Inflammatory macrophage (primary cell): ENCODE measurements at regions not wholly inside any gene's neighbourhood (a gene's known extent, or its start where the extent isn't known, plus 50 kb on each side); places are given as distances from the start of the nearest gene placed in this dataset.

Experiments
- DNase-seq, 2 donors: peaks; one replicate each; pipeline ENCODE4 v3.0.0-alpha.2; 2020 to 2022

DNA sequence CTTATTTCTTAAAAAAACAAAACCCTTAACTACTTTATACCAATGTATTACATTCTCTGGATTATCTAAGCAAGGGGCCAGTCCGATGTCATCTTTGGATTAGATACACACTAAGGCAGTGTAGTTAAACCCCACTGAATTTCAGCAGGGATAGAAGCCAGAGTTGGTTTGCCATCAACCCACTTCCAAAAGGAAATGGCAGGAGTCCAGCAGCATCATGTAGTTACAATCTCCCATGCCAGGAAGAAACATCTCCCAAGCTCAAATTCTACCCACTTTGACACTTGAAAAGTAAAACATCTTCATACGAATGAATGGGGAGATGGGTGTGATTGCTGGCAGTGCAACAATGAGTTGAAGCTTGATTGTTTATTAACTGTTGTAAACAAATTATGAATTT, 203.5 kb upstream of the PLXNC1 start:
- no peak for DNase-seq

- no peak for DNase-seq
Measured at GRCh38 chr12:93946542-93947150, 201.7 kb upstream of the PLXNC1 start.

DNA sequence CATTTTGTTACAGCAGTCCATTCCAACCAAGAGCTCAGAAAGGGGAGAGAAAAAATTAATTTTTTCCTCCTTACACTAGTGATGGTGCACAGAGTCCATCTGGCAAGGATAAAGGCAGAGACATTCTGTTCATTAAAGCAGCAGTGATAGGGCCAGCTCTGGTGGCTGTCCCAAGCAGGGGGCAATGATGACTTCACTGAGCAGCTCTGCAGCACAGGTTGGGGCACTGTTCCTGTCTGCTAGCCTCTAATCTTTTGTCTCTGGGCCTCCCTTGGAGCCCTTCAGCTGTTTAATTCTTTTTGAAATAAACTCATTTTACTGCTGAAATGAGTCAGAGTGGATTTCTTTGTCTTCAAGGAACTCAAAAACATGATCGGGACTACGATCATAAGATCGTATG, 200.9 kb upstream of the PLXNC1 start:
- DNase-seq = no peak

DNA sequence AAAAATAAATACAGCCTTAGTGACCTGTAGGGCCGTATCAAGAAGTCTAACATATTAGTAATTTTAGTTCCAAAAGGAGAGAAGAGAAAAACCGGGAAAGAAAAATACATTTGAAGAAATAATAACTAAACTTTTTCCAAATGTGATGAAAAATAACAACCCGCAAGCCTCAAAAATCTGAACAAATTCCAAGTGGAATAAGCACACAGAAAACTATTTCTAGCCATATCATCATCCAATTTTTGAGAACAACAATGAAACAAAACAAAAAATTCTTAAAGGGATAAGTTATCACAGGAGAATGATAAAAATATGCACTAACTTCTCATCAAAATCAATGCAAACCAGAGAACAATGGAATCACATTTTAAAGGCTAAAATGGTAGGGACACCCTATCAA, 198.1 kb upstream of the PLXNC1 start:
- DNase-seq = no peak

GRCh38 chr12:93954166-93955112, 193.9 kb upstream of the PLXNC1 start:
- no peak for DNase-seq

- DNase-seq = no peak
Measured at GRCh38 chr12:93956551-93956950, 191.8 kb upstream of the PLXNC1 start.

DNA sequence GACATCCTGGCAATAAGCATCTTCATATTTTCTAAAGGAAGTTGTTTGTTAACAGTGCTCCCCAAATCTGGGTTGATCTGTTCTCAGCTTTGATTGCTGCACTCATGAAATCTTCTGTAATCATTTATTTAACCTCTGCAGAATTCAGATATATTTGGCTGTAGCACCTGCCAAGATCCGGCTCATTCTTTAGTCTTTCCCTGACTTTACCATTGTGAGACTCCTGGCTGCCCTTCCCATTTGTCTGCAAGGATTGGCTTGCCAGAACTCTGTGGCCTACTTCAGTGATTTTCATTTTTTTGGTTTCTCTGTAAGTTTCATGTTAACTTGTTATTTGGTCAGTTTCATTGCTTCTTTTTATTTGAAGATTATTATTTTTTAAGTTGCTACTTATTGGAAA, 191.2 kb upstream of the PLXNC1 start:
- DNase-seq = no peak

- DNase-seq = no peak
Measured at GRCh38 chr12:93957870-93958269, 190.5 kb upstream of the PLXNC1 start.

- DNase-seq = no peak
Measured at GRCh38 chr12:93959657-93960056, 188.7 kb upstream of the PLXNC1 start.

- DNase-seq = no peak
Measured at GRCh38 chr12:93960521-93960920, 187.9 kb upstream of the PLXNC1 start.

DNA sequence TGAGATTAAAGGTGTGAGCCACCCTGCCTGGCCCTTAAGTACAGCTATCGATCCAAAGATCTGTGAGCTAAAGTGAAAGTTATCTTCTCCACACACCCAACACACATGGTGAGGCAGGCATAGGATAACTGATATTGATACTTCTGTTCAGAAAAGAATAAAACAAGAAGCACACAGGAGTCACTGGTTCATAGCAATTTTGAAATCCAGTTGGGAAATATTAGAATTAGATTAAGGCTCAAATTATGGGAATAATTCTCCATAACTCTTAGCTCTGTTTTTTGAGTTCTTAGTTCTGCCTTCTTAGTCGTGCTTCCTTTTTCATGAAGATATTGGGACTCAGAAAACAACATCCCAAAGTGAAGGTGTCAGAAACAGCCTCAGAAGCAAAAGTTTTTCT, 186.0 kb upstream of the PLXNC1 start:
- no peak for DNase-seq

DNA sequence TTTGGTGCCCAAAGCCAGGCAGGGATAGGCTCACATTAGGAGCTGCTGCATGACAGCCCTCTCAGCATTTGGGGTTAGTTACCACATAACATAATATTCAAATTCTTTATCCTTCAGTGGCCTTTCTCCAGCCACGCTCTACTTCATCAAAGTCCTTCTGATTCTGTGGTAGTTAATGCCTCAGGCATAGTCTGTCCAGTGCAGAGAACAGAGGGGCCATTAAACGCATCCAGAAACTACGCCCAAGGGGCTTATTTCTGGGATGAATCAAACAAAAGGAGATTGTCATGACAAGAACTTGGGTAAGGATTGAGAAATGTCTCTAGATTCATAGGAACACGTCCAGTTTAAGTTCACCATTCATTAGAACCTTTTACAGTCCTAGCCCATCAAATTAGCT, 183.4 kb upstream of the PLXNC1 start:
- DNase-seq = no peak

- no peak for DNase-seq
Measured at GRCh38 chr12:93966516-93967133, 181.8 kb upstream of the PLXNC1 start.

- DNase-seq = no peak
Measured at GRCh38 chr12:93967454-93967853, 180.9 kb upstream of the PLXNC1 start.

GRCh38 chr12:93968536-93969285, 179.7 kb upstream of the PLXNC1 start:
- no peak for DNase-seq

GRCh38 chr12:93970900-93971688, 177.3 kb upstream of the PLXNC1 start:
- no peak for DNase-seq

- DNase-seq = no peak
Measured at GRCh38 chr12:93972411-93973208, 175.8 kb upstream of the PLXNC1 start.

DNA sequence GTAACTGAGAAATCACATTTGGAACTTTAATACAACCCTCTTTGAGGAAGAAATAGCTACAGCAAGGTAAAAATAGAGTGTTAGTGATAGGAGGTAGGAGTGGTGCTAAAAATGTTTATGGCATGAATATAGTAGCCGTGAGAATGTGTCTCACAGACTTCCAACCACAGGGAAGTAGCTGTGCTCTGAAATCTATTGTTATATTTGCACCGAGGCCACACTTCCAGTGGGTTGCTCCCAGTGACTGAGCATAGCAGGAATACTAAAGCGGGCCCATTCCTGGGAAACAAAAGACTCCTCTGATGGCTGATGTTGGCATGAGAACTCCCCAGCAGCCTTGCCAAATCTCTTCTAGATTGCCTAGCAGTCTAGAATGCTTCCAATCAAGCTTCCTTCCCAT, 174.1 kb upstream of the PLXNC1 start:
- no peak for DNase-seq

DNA sequence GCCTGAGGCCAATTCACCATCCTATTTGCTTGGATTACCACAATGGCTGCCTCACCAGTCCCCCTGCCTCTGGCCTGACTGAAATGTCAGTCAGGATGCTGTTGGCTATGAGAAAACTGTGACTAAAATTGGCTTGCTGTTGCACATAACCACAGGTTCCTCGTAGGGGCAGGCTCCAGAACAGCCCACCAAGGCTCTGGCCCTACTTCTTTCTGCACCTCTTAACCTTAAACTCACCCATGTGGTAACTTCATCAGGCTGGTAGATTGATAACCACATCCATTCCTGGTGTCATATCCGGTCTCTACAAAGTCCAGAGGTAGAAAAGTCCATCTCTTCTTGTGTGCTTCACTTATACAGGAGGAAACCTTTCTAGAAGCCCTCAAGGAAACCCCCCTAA, 172.4 kb upstream of the PLXNC1 start:
- no peak for DNase-seq

DNA sequence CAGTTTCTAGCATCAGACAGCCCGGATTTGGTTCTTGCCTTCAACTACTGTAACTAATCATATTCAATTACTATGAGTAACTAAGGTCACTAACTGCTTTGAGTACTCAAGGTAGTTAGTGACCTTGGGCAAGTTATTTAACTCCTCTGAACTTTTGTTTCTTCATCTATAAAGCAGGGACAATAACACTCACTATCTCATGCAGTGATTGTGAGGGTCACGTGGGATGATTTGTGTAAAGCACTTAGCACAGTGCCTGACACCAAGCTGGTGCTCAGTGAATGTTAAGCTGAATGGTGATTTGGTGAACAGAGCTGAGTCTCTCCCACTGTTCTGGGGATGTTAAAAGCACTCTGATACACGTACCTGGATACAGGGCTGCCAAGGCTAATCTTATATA, 171.3 kb upstream of the PLXNC1 start:
- no peak for DNase-seq

DNA sequence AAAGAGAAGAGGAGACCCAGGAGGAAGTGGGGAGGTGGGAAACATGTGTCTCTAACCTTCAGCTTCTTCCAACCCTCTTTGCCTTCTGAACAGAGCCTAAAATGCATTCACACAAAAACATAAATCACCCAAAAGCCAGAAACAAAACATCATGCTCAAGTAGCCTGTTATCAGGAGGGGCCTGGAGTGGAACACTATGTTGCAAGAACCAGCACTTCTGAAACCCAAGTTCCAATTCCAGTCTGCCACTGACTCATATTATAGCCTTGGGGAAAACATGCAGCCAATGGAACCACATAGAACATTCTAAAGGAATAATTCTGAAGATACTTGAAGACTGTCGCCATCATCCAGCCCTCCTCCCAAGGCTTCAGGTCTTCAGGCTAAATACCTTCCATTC, 169.8 kb upstream of the PLXNC1 start:
- DNase-seq = no peak
